COR-L47 (cell line): ENCODE measurements at regions not wholly inside any gene's neighbourhood (a gene's known extent, or its start where the extent isn't known, plus 50 kb on each side); places are given as distances from the start of the nearest gene placed in this dataset.
"Not testable (repeated sequence)": the region's sequence is repeated elsewhere in the genome, so short reads cannot be mapped to it uniquely, and the experiment has no call there.

Experiments used
- DNase-seq: peaks from one replicate; lab custom pipeline; 2025; lab: John Stamatoyannopoulos, UW

GRCh38 chr13:39893808-39894207 lies 238.3 kb downstream of the COG6 start:
- DNase-seq: no peak

DNA sequence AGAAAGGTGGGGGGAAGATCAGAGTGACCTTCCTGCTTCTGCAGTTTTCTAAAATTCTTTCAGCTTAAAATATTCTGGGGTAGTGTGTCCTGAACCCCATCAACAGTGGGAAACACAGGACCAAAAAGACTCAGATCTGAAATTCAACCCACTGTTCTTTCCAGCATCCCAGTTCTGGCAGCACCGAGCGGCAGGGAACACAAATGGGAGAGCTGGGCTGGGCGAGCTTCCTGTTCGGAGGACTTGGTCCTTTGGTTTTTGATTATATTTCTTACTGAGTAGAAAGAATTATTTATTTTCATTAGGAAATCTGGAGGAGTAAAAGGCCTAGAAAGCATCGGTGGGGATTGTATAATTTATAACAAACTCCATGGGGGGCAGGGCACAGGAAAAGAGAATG lies 239.1 kb downstream of the COG6 start:
- no peak for DNase-seq

- DNase-seq: no peak
Observed at GRCh38 chr13:39895254-39895653, 239.8 kb downstream of the COG6 start.

- DNase-seq: no peak
Observed at GRCh38 chr13:39897636-39898035, 242.2 kb downstream of the COG6 start.

- DNase-seq: no peak
Observed at GRCh38 chr13:39900106-39900750, 244.8 kb downstream of the COG6 start.

- DNase-seq: no peak
Observed at GRCh38 chr13:39904959-39905358, 249.5 kb downstream of the COG6 start.

DNA sequence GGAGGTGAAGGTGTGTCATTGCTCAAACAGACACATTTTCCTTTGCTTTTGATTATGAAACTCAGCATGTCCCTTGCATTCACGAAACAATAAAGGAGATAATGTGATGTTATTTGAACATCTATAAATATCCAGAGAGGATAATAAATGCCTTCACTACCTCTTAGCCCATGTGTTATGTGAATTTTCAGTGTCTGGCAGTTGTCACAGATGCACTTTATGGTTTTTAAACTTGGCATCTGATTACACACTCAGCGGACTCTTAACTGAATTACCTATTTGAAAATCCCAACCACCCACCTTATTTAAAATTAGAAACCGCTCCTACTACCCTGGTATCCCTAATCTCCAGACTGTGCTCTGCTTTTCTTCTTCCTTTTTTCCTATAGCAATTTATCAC lies 254.2 kb downstream of the COG6 start:
- no peak for DNase-seq

GRCh38 chr13:39910041-39910440 lies 254.6 kb downstream of the COG6 start:
- DNase-seq: no peak

DNA sequence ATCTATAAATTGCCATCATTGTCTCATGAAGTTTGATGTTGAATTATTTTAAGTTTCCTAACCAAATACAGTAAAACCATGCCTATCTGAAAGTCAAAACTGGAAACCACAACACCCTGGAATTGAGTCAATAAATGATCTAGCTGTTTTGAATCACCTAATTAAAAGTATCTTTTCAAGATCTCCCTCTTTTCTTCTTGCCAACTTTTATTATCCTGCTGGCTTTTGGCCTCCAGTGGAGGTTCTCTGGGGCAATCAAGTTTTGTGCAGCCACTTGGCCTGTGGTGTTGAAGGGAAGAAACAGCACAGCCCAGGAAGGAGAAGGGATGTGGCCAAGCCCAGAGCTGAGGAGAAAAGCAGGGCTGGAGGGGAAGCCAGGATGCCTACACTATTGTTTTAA lies 255.4 kb downstream of the COG6 start:
- no peak for DNase-seq

GRCh38 chr13:39913339-39913738 lies 257.9 kb downstream of the COG6 start:
- no peak for DNase-seq

DNA sequence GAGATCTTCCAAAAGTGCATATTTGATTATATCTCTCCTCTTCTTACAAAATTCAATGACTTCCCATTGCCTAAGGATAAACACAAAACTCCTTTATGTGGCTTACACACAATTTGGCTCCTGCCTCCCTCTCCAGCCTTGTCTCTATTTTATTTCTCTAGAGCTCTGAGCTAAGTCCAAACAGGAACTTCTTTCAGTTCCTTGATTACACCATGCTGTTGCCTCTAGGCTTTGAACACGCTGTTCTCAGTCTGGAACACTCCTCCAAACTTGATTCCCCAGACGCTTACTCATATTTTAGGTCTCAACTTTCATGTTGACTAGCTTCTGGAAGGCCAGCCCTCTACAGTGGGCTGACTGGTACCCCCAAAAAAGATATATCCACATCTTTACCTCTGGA lies 258.5 kb downstream of the COG6 start:
- DNase-seq: no peak

DNA sequence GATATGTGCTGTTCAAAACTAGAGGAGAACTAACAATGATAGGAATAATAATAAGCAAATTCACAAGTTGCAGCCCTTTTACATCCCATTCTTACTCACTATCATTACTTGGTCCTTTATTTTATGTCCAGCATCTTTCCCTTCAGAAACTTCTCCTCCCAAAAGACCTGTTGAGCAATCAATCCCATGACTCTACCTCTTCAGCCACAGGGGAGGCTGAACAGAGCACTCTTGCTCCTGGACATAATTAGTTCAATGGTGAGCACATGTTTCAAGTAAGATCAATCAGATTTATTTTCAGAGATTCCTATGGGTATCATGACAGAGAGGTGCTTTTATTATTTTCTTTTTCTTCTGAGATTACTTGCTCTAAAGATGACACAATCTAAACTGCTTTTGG lies 260.0 kb downstream of the COG6 start:
- no peak for DNase-seq

GRCh38 chr13:39916330-39916729 lies 260.9 kb downstream of the COG6 start:
- DNase-seq: no peak

- no peak for DNase-seq
Observed at GRCh38 chr13:39918620-39919236, 263.3 kb downstream of the COG6 start.

DNA sequence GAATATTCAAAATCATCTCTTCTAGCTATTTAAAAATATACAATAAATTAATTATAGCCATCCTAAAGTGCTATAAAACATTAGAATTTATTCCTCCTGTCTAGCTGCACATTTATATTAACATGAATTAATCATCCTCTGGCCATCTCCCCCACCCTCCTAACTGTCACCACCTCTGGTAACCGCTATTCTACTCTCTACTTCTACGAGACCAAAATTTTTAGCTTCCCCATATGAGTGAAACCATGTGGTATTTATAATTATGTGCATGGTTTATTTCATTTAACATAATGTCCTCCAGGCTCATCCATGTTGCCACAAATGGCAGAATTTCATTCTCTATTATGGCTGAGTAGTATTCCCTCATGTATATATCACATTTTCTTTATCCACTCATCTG lies 265.2 kb downstream of the COG6 start:
- no peak for DNase-seq

- no peak for DNase-seq
Observed at GRCh38 chr13:39926345-39926744, 270.9 kb downstream of the COG6 start.

- DNase-seq: no peak
Observed at GRCh38 chr13:39928261-39928660, 272.8 kb downstream of the COG6 start.

GRCh38 chr13:39929583-39929982 lies 274.1 kb downstream of the COG6 start:
- no peak for DNase-seq

GRCh38 chr13:39930060-39930459 lies 274.6 kb downstream of the COG6 start:
- DNase-seq: no peak

- no peak for DNase-seq
Observed at GRCh38 chr13:39930544-39931444, 275.3 kb downstream of the COG6 start.

DNA sequence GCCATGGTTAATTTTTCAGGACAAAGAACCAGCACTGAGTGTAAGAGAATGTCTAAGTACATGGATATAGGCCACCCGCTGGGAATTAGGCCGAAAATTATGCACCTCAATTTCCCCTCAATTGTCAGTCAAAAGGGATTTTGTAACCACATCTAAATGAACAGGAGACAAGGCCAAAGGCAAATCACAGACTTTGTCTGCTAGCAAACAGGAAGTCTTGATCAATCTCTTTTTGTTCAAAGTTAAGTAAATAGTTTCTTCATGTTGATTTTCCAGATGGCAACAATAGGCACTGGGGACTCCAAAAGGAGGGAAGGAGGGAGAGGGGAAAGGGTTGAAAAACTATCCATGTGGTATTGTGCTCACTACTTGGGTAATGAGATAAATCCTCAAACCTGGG lies 276.0 kb downstream of the COG6 start:
- DNase-seq: no peak

GRCh38 chr13:39932514-39932913 lies 277.1 kb downstream of the COG6 start:
- not testable (repeated sequence) for DNase-seq

GRCh38 chr13:39935155-39935554 lies 279.7 kb downstream of the COG6 start:
- no peak for DNase-seq
